MM.1S (cell line): ENCODE measurements at regions not wholly inside any gene's neighbourhood (a gene's known extent, or its start where the extent isn't known, plus 50 kb on each side); places are given as distances from the start of the nearest gene placed in this dataset.

Source experiments
- CTCF ChIP-seq: fragments of 300-600 bp; sonication (generic); IDR thresholded peaks from 2 replicates; pipeline ENCODE4 v1.5.1; 2016; ENCODE audit warnings: antibody characterized with exemption, low read length, mixed read lengths
- EZH2 ChIP-seq: fragments of 300-600 bp; sonication (generic); optimal IDR thresholded peaks from 2 replicates; pipeline ENCODE3; 2017; ENCODE audit warnings: low read depth, mild to moderate bottlenecking, antibody characterized with exemption, low read length, mixed read lengths

GRCh38 chr10:129416956-129417765, 49.9 kb upstream of the MGMT start:
- TF ChIP-seq CTCF, result no peak
- no peak for TF ChIP-seq EZH2
